Naive thymus-derived CD4-positive, alpha-beta T cell (primary cell): ENCODE measurements at regions not wholly inside any gene's neighbourhood (a gene's known extent, or its start where the extent isn't known, plus 50 kb on each side); places are given as distances from the start of the nearest gene placed in this dataset.

Source experiments
- ATAC-seq: fragments of 150-1000 bp; cut with Tn5 transposase; 2 replicates; pipeline ENCODE4 v1.10.0; 2021; ENCODE audit warnings: mild to moderate bottlenecking, moderate library complexity
- CTCF ChIA-PET: fragments of 350-600 bp; sonication (Branson Sonifier 250); formaldehyde crosslinking; loops from one replicate; lab custom pipeline; 2021; ENCODE audit warnings: antibody characterized with exemption; lab: Charles Lee
- POLR2A ChIA-PET: fragments of 350-600 bp; sonication (Branson Sonifier 250); formaldehyde crosslinking; loops from one replicate; lab custom pipeline; 2021; ENCODE audit warnings: antibody characterized with exemption, inconsistent platforms; lab: Charles Lee
- DNase-seq, 9 donors: peaks; one replicate each; pipeline versions ENCODE4 v3.0.0 to v3.0.0-alpha.2; 2020 to 2022; ENCODE audit warnings: mixed read lengths in 1 of 9
- H3K27ac ChIP-seq: one replicate; pipeline ENCODE4 v1.7.0; 2013; ENCODE audit warnings: mild to moderate bottlenecking, low read depth, low read length, moderate library complexity
- H3K27me3 ChIP-seq, 2 donors: one replicate each; pipeline ENCODE4 v1.7.0; 2013; ENCODE audit warnings: low read length in 2 of 2, mild to moderate bottlenecking in 2 of 2, moderate library complexity in 2 of 2; ENCODE audit not compliant: control insufficient read depth in 2 of 2, insufficient read depth in 2 of 2
- H3K36me3 ChIP-seq, 3 experiments: 1 replicate in 2 of 3; 2 replicates in 1 of 3; pipeline ENCODE4 v1.7.0; 2013; ENCODE audit warnings: low read length in 3 of 3, mild to moderate bottlenecking in 3 of 3, moderate library complexity in 1 of 3; ENCODE audit not compliant: insufficient read depth in 3 of 3, control insufficient read depth in 2 of 3
- H3K4me1 ChIP-seq, 2 donors: one replicate each; pipeline ENCODE4 v1.7.0; 2013; ENCODE audit warnings: low read length in 2 of 2, mild to moderate bottlenecking in 2 of 2, moderate library complexity in 1 of 2; ENCODE audit not compliant: control insufficient read depth in 2 of 2, insufficient read depth in 2 of 2
- H3K4me3 ChIP-seq: 2 replicates; pipeline ENCODE4 v1.7.0; 2013; ENCODE audit warnings: mild to moderate bottlenecking, low read length
- H3K9me3 ChIP-seq, 3 experiments: 1 replicate in 2 of 3; 2 replicates in 1 of 3; pipeline ENCODE4 v1.7.0; 2013; ENCODE audit warnings: low read length in 3 of 3; ENCODE audit not compliant: control insufficient read depth in 2 of 3
- H3K27ac Mint-ChIP-seq, 9 donors: one replicate each; pipeline ENCODE4 v1.8.0; 2020 to 2022; ENCODE audit warnings: mixed read lengths in 9 of 9, mild to moderate bottlenecking in 8 of 9, moderate library complexity in 5 of 9, inconsistent platforms in 2 of 9
- H3K27me3 Mint-ChIP-seq, 5 donors: one replicate each; pipeline ENCODE4 v1.8.0; 2021 to 2022; ENCODE audit warnings: mixed read lengths in 5 of 5, mild to moderate bottlenecking in 1 of 5
- H3K36me3 Mint-ChIP-seq, 5 donors: one replicate each; pipeline ENCODE4 v1.8.0; 2020 to 2022; ENCODE audit warnings: mixed read lengths in 5 of 5, mild to moderate bottlenecking in 3 of 5, inconsistent platforms in 1 of 5
- H3K4me1 Mint-ChIP-seq, 7 donors: one replicate each; pipeline ENCODE4 v1.8.0; 2020 to 2022; ENCODE audit warnings: mixed read lengths in 7 of 7, mild to moderate bottlenecking in 3 of 7, inconsistent platforms in 1 of 7
- H3K4me3 Mint-ChIP-seq, 10 donors: one replicate each; pipeline ENCODE4 v1.8.0; 2020 to 2022; ENCODE audit warnings: mild to moderate bottlenecking in 10 of 10, mixed read lengths in 10 of 10, moderate library complexity in 6 of 10, inconsistent platforms in 2 of 10
- H3K9me3 Mint-ChIP-seq, 11 donors: one replicate each; pipeline ENCODE4 v1.8.0; 2020 to 2022; ENCODE audit warnings: mixed read lengths in 11 of 11, mild to moderate bottlenecking in 4 of 11, inconsistent platforms in 1 of 11, moderate library complexity in 1 of 11
- intact Hi-C, 2 donors: fragments of 100-400 bp; cut with micrococcal nuclease; formaldehyde crosslinking; loops; one replicate each; pipeline ENCODE4 v1.15.1; 2023

DNA sequence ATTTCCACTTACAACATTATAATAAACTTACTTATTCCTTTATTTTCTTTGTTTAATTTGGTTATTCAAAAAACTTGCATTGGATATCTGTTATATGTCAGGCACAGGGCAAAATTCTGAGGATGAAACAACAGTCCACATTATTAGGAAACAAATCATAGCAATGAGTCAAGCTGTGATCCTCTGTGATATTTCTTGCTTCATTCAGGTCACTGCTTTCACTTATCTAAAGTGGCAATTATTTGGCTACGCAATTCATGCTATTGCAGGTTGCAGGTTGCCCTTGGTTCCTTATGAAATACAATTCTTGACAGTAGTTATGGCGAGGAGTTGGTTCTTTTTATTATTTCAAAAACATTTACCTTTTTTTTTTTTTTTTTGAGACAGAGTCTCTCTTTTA is 66.4 kb upstream of the CNTN6 start:
- ATAC-seq (no peak), DNase-seq (no peak)
- intact Hi-C loops: no loop called here
- H3K9me3 Mint-ChIP-seq: peaks cover under 1 to 13% (median 4%) of the 10 kb centered on the region in 11 donors
- H3K27me3 ChIP-seq: no peaks in the 10 kb centered on the region
- H3K27ac ChIP-seq: no peak overlapping the region
- no peak overlapping the region for H3K4me3 ChIP-seq
- H3K36me3 ChIP-seq: no peaks in the 10 kb centered on the region
- CTCF ChIA-PET: no interaction called here
- H3K9me3 ChIP-seq: no peaks in the 10 kb centered on the region
- H3K4me3 Mint-ChIP-seq: no peak overlapping the region
- POLR2A ChIA-PET: no interaction called here
- no peak overlapping the region for H3K27ac Mint-ChIP-seq
- no peaks in the 10 kb centered on the region for H3K4me1 Mint-ChIP-seq
- no peaks in the 10 kb centered on the region for H3K4me1 ChIP-seq
- H3K36me3 Mint-ChIP-seq: no peaks in the 10 kb centered on the region
- H3K27me3 Mint-ChIP-seq: no peaks in the 10 kb centered on the region

DNA sequence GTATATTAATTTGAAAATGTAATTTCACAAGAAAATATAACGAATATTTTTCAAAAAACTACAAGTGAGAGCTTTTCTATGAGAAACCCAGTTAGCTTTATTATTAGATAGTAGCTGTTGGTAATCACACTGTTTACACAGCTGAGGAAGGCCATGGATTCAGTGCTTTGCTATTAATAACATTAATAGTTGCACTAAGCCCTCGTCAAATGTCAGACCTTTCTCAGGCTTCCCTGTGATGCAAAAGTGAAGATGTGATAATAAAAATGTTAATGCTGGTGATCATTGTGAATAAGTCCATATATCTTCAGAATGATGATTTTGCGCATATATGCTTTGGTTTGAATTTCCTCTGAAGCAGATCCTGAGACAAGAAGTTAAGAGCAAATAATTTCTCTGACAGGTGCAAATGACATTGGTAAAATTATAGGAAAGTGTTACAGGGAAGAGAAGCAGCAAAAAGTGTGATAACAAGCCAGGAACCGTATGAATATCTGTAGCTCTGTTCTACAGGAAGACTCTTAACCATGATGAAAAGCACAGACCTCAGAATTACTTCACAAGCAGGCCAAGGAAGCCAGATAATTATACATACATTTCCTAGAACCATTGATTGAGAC is 56.5 kb upstream of the CNTN6 start:
- ATAC-seq (no peak), DNase-seq (no peak)
- Mint-ChIP-seq H3K4me1 (no peaks in the 10 kb centered on the region), H3K36me3 (no peaks in the 10 kb centered on the region), H3K4me3 (no peak overlapping the region), H3K9me3 (peaks cover 0 to 26% (median 6%) of the 10 kb centered on the region in 11 donors), H3K27ac (no peak overlapping the region), H3K27me3 (no peaks in the 10 kb centered on the region)
- Histone ChIP-seq H3K4me3 (no peak overlapping the region), H3K4me1 (no peaks in the 10 kb centered on the region), H3K9me3 (no peaks in the 10 kb centered on the region), H3K36me3 (no peaks in the 10 kb centered on the region), H3K27ac (no peak overlapping the region), H3K27me3 (no peaks in the 10 kb centered on the region)
- intact Hi-C loops: no loop called here
- POLR2A ChIA-PET: no interaction called here
- CTCF ChIA-PET: no interaction called here

DNA sequence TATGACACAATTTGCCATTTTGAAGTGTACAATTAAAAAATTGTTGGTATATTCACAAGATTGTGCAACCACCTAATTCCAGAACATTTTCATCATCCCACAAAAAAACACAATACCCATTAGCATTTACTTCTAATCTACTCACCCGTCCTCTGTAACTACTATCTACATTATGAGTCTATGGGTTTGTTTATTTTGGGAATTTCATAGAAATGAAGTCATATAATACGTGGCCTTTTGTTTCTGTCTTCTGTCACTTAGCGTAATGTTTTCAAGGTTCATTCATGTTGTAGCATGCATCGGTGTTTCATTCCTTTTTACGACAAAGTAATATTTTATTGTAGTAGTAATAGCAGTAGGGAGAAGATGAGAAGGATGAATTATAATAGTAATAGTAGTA is 55.2 kb upstream of the CNTN6 start:
- intact Hi-C loops: no loop called here
- no peak for ATAC-seq
- Mint-ChIP-seq H3K4me3 (no peak overlapping the region), H3K27ac (no peak overlapping the region), H3K4me1 (no peaks in the 10 kb centered on the region), H3K36me3 (no peaks in the 10 kb centered on the region), H3K27me3 (no peaks in the 10 kb centered on the region), H3K9me3 (peaks cover 0 to 25% (median 5%) of the 10 kb centered on the region in 11 donors)
- Histone ChIP-seq H3K36me3 (no peaks in the 10 kb centered on the region), H3K27me3 (no peaks in the 10 kb centered on the region), H3K4me1 (no peaks in the 10 kb centered on the region), H3K27ac (no peak overlapping the region), H3K9me3 (no peaks in the 10 kb centered on the region), H3K4me3 (no peak overlapping the region)
- CTCF ChIA-PET: no interaction called here
- DNase-seq: no peak
- POLR2A ChIA-PET: no interaction called here
